ENCODE measurements at regions not wholly inside any gene's neighbourhood (a gene's known extent, or its start where the extent isn't known, plus 50 kb on each side); places are given as distances from the start of the nearest gene placed in this dataset.

- TF ChIP-seq CTCF (IDR thresholded peaks at IDR 0.05), result no peak
- TF ChIP-seq POLR2A (IDR thresholded peaks at IDR 0.05), result no peak
Measured at GRCh38 chrX:20712811-20713210, 446.1 kb upstream of the RPS6KA3 start.
